Activated CD4-positive, alpha-beta T cell treated with anti-CD3 and anti-CD28 coated beads, Interleukin-2, amount 50 U/mL, for 4 hours (primary cell): ENCODE measurements at regions not wholly inside any gene's neighbourhood (a gene's known extent, or its start where the extent isn't known, plus 50 kb on each side); places are given as distances from the start of the nearest gene placed in this dataset.
"Not testable (repeated sequence)": the region's sequence is repeated elsewhere in the genome, so short reads cannot be mapped to it uniquely, and the experiment has no call there.

ENCODE experiments used
- DNase-seq, 2 experiments: peaks; one replicate each; pipeline ENCODE4 v3.0.0-alpha.2; 2020

- no peak for DNase-seq
Observed at GRCh38 chr6:170080169-170080827, 210.6 kb downstream of the DLL1 start.

- DNase-seq = no peak
Observed at GRCh38 chr6:170076466-170077165, 214.3 kb downstream of the DLL1 start.

GRCh38 chr6:170075659-170076223, 215.1 kb downstream of the DLL1 start:
- DNase-seq = no peak

- no peak for DNase-seq
Observed at GRCh38 chr6:170074907-170075306, 216.0 kb downstream of the DLL1 start.

- DNase-seq = no peak
Observed at GRCh38 chr6:170074435-170074834, 216.4 kb downstream of the DLL1 start.

- DNase-seq = no peak
Observed at GRCh38 chr6:170073846-170074245, 217.0 kb downstream of the DLL1 start.

GRCh38 chr6:170072246-170072645, 218.6 kb downstream of the DLL1 start:
- no peak for DNase-seq

GRCh38 chr6:170069611-170070010, 221.3 kb downstream of the DLL1 start:
- DNase-seq = no peak

GRCh38 chr6:170068496-170068895, 222.4 kb downstream of the DLL1 start:
- no peak for DNase-seq

- DNase-seq = no peak
Observed at GRCh38 chr6:170067923-170068360, 222.9 kb downstream of the DLL1 start.

GRCh38 chr6:170067181-170067641, 223.7 kb downstream of the DLL1 start:
- no peak for DNase-seq

GRCh38 chr6:170066679-170067078, 224.2 kb downstream of the DLL1 start:
- DNase-seq = no peak

GRCh38 chr6:170063851-170064602, 226.9 kb downstream of the DLL1 start:
- DNase-seq = no peak

- DNase-seq = no peak
Observed at GRCh38 chr6:170063431-170063830, 227.4 kb downstream of the DLL1 start.

- no peak for DNase-seq
Observed at GRCh38 chr6:170062915-170063241, 228.0 kb downstream of the DLL1 start.

- DNase-seq = no peak
Observed at GRCh38 chr6:170062209-170062914, 228.5 kb downstream of the DLL1 start.

GRCh38 chr6:170058878-170059485, 231.9 kb downstream of the DLL1 start:
- DNase-seq = no peak

GRCh38 chr6:170057961-170058877, 232.7 kb downstream of the DLL1 start:
- DNase-seq = no peak

- no peak for DNase-seq
Observed at GRCh38 chr6:170057034-170057734, 233.7 kb downstream of the DLL1 start.

- no peak for DNase-seq
Observed at GRCh38 chr6:170056278-170056711, 234.6 kb downstream of the DLL1 start.

- DNase-seq = not testable (repeated sequence)
Observed at GRCh38 chr6:170055797-170056196, 235.1 kb downstream of the DLL1 start.
